ENCODE measurements at regions not wholly inside any gene's neighbourhood (a gene's known extent, or its start where the extent isn't known, plus 50 kb on each side); places are given as distances from the start of the nearest gene placed in this dataset.

- intact Hi-C loops (cut with DNase I; ENCODE audit: low total_unique reads): no loop called here
- no peak for DNase-seq (ENCODE audit: low spot score in 2 of 2)
- 91 to 95% methylated on average over 1 of the region's 1 CpG for WGBS, 2 donors
- TF ChIP-seq, protein P1, sequence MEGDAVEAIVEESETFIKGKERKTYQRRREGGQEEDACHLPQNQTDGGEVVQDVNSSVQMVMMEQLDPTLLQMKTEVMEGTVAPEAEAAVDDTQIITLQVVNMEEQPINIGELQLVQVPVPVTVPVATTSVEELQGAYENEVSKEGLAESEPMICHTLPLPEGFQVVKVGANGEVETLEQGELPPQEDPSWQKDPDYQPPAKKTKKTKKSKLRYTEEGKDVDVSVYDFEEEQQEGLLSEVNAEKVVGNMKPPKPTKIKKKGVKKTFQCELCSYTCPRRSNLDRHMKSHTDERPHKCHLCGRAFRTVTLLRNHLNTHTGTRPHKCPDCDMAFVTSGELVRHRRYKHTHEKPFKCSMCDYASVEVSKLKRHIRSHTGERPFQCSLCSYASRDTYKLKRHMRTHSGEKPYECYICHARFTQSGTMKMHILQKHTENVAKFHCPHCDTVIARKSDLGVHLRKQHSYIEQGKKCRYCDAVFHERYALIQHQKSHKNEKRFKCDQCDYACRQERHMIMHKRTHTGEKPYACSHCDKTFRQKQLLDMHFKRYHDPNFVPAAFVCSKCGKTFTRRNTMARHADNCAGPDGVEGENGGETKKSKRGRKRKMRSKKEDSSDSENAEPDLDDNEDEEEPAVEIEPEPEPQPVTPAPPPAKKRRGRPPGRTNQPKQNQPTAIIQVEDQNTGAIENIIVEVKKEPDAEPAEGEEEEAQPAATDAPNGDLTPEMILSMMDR (IDR thresholded peaks at IDR 0.05): no peak
- no peak for TF ChIP-seq POLR2A (IDR thresholded peaks at IDR 0.05)
- no peak overlapping the region for H3K4me3 ChIP-seq (ENCODE audit: low read depth, poor library complexity, severe bottlenecking)
Measured at GRCh38 chr10:80751940-80752339, 214.2 kb downstream of the SH2D4B start.

DNA sequence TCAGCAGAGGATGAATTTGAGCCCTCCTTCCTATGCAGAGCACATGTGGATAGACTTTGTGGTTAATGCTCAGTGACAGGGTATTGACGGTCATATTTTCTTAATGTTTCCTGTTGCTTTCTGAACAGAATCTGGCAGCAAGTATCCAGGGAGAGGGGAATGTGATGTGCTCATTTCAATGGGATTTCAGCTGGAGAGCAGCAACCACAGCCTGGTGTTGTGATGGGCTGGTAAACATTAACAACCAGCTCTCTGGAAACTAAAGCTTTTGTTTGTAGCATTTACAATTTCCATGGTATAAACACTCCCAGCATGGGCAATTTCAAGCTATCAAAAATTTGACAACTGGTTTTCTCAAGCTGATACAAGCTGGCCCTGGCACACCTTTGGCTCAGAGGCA, 215.9 kb downstream of the SH2D4B start:
- no peak overlapping the region for H3K4me3 ChIP-seq (ENCODE audit: low read depth, poor library complexity, severe bottlenecking)
- no peak for TF ChIP-seq POLR2A (IDR thresholded peaks at IDR 0.05)
- TF ChIP-seq, protein P1 (IDR thresholded peaks at IDR 0.05): no peak
- intact Hi-C loops (cut with DNase I; ENCODE audit: low total_unique reads): no loop called here
- WGBS, 2 donors: 32 to 50% methylated on average over 1 of the region's 1 CpG
- DNase-seq (ENCODE audit: low spot score in 2 of 2): no peak

GRCh38 chr10:80755893-80756292, 218.2 kb downstream of the SH2D4B start:
- TF ChIP-seq, protein P1 (IDR thresholded peaks at IDR 0.05): no peak
- TF ChIP-seq POLR2A (IDR thresholded peaks at IDR 0.05): no peak
- intact Hi-C loops (cut with DNase I; ENCODE audit: low total_unique reads): no loop called here
- no peak overlapping the region for H3K4me3 ChIP-seq (ENCODE audit: low read depth, poor library complexity, severe bottlenecking)
- no peak for DNase-seq (ENCODE audit: low spot score in 2 of 2)
- 82 to 100% methylated on average over 2 of the region's 2 CpGs for WGBS, 2 donors

- intact Hi-C loops (cut with DNase I; ENCODE audit: low total_unique reads): no loop called here
- no peak for DNase-seq (ENCODE audit: low spot score in 2 of 2)
- 91% methylated on average over 5 of the region's 5 CpGs for WGBS, 2 donors
- no peak overlapping the region for H3K4me3 ChIP-seq (ENCODE audit: low read depth, poor library complexity, severe bottlenecking)
- no peak for TF ChIP-seq POLR2A (IDR thresholded peaks at IDR 0.05)
- TF ChIP-seq, protein P1 (IDR thresholded peaks at IDR 0.05): no peak
Measured at GRCh38 chr10:80759693-80760092, 222.0 kb downstream of the SH2D4B start.

- WGBS, 2 donors: 63 to 71% methylated on average over 2 of the region's 2 CpGs
- TF ChIP-seq POLR2A (IDR thresholded peaks at IDR 0.05): no peak
- TF ChIP-seq, protein P1 (IDR thresholded peaks at IDR 0.05): no peak
- no peak overlapping the region for H3K4me3 ChIP-seq (ENCODE audit: low read depth, poor library complexity, severe bottlenecking)
- intact Hi-C loops (cut with DNase I; ENCODE audit: low total_unique reads): no loop called here
- DNase-seq (ENCODE audit: low spot score in 2 of 2): no peak
Measured at GRCh38 chr10:80760914-80761371, 223.2 kb downstream of the SH2D4B start.

GRCh38 chr10:80767963-80768362, 230.3 kb downstream of the SH2D4B start:
- DNase-seq (ENCODE audit: low spot score in 2 of 2): no peak
- 14% methylated on average over 1 of the region's 1 CpG for WGBS, 2 donors
- TF ChIP-seq, protein P1 (IDR thresholded peaks at IDR 0.05): no peak
- no peak for TF ChIP-seq POLR2A (IDR thresholded peaks at IDR 0.05)
- no peak overlapping the region for H3K4me3 ChIP-seq (ENCODE audit: low read depth, poor library complexity, severe bottlenecking)
- intact Hi-C loops (cut with DNase I; ENCODE audit: low total_unique reads): no loop called here

Data from lower leg skin (tissue), 4 donors.